ENCODE measurements at regions not wholly inside any gene's neighbourhood (a gene's known extent, or its start where the extent isn't known, plus 50 kb on each side); places are given as distances from the start of the nearest gene placed in this dataset.
"Not testable (repeated sequence)": the region's sequence is repeated elsewhere in the genome, so short reads cannot be mapped to it uniquely, and the experiment has no call there.

DNA sequence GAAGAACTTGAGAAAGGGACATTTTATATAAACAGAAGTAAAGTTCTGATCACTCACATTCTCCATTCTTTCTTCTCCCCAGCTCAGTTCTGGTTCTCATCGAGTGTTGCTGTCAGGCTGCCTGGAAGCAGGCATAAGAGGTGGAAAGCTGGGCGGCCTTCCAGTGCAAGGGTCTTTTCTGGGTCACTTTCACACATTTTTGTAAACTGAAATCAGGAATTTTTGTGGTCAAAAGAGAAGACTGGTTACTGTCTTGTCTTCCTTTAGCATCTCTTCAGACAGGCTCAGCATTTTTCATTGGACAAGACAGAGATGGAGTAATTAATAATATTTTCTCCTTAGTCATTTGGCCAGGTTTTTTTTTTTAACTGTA is 93.7 kb downstream of the CTH start:
- Histone ChIP-seq H3K23ac (ENCODE audit: insufficient read length, low read depth, low read length) (no peak overlapping the region), H3K4me1 (ENCODE audit: insufficient read depth, low read length) (no peaks in the 10 kb centered on the region), H3K18ac (ENCODE audit: insufficient read length, low read depth, low read length) (no peak overlapping the region), H3K9ac (ENCODE audit: extremely low read depth, insufficient read length, low read length) (no peak overlapping the region), H3K23me2 (ENCODE audit: insufficient read length, low read depth, low read length, poor library complexity, severe bottlenecking) (no peaks in the 10 kb centered on the region), H4K20me1 (ENCODE audit: control insufficient read depth, insufficient read depth, insufficient read length) (no peaks in the 10 kb centered on the region), H3K4me2 (ENCODE audit: insufficient read depth, insufficient read length, low read length) (no peak overlapping the region), H4K5ac (ENCODE audit: insufficient read length, low read depth, low read length) (no peak overlapping the region), H2AFZ (ENCODE audit: low read length) (no peak overlapping the region), H2BK12ac (ENCODE audit: insufficient read length, low read depth, low read length) (no peak overlapping the region), H2BK15ac (ENCODE audit: low read depth, low read length) (no peak overlapping the region), H3K27me3 (ENCODE audit: insufficient read depth, low read length) (no peaks in the 10 kb centered on the region), H3T11ph (ENCODE audit: low read length) (no peak overlapping the region), H2BK5ac (ENCODE audit: insufficient read length, low read length) (no peak overlapping the region), H3K79me2 (ENCODE audit: insufficient read depth, low read length) (no peaks in the 10 kb centered on the region), H3K27ac (ENCODE audit: insufficient read length, low read depth, low read length) (no peak overlapping the region), H2AK5ac (ENCODE audit: insufficient read length, low read length) (no peak overlapping the region), H3K79me1 (ENCODE audit: insufficient read depth, low read depth, low read length, poor library complexity, severe bottlenecking) (no peaks in the 10 kb centered on the region), H2BK20ac (ENCODE audit: low read depth, low read length, poor library complexity, severe bottlenecking) (no peak overlapping the region), H2BK120ac (ENCODE audit: low read depth, low read length, poor library complexity, severe bottlenecking) (no peak overlapping the region), H3K14ac (ENCODE audit: insufficient read depth, low read length) (no peak overlapping the region), H3K4ac (ENCODE audit: low read depth, low read length) (no peak overlapping the region), H3K9me3 (ENCODE audit: control insufficient read depth, low read depth, low read length) (no peaks in the 10 kb centered on the region), H4K8ac (replicated peaks; ENCODE audit: insufficient read length, low read depth, low read length) (no peak overlapping the region), H4K91ac (ENCODE audit: insufficient read length, low read depth, low read length) (no peak overlapping the region), H3K56ac (ENCODE audit: insufficient read length, low read depth, low read length) (no peak overlapping the region)
- Mint-ChIP-seq H3K4me3 (no peak overlapping the region), H3K4me1 (peaks cover 0 to 4% of the 10 kb centered on the region in 2 experiments; a peak in 2 of 4 replicates), H3K27me3 (ENCODE audit: low read depth) (no peaks in the 10 kb centered on the region; the same call in 1 of the 2 replicates), H3K36me3 (ENCODE audit: insufficient read depth in 1 of 3, low read depth in 3 of 3) (no peaks in the 10 kb centered on the region), H3K27ac (no peak overlapping the region), H3K9me3 (no peaks in the 10 kb centered on the region)
- TF ChIP-seq, protein P1, sequence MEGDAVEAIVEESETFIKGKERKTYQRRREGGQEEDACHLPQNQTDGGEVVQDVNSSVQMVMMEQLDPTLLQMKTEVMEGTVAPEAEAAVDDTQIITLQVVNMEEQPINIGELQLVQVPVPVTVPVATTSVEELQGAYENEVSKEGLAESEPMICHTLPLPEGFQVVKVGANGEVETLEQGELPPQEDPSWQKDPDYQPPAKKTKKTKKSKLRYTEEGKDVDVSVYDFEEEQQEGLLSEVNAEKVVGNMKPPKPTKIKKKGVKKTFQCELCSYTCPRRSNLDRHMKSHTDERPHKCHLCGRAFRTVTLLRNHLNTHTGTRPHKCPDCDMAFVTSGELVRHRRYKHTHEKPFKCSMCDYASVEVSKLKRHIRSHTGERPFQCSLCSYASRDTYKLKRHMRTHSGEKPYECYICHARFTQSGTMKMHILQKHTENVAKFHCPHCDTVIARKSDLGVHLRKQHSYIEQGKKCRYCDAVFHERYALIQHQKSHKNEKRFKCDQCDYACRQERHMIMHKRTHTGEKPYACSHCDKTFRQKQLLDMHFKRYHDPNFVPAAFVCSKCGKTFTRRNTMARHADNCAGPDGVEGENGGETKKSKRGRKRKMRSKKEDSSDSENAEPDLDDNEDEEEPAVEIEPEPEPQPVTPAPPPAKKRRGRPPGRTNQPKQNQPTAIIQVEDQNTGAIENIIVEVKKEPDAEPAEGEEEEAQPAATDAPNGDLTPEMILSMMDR (conservative IDR thresholded peaks at IDR 0.05), result no peak
- no CpG with 5 or more reads among the region's 2 CpGs for WGBS (ENCODE audit: extremely low coverage, insufficient read length, low lambda C conversion rate)
- no peak for DNase-seq

GRCh38 chr1:70507991-70508390 is 96.9 kb downstream of the CTH start:
- not testable (repeated sequence) for H3T11ph ChIP-seq (ENCODE audit: low read length); H2BK12ac ChIP-seq (ENCODE audit: insufficient read length, low read depth, low read length); H2BK5ac ChIP-seq (ENCODE audit: insufficient read length, low read length); H4K8ac ChIP-seq (replicated peaks; ENCODE audit: insufficient read length, low read depth, low read length); H2BK20ac ChIP-seq (ENCODE audit: low read depth, low read length, poor library complexity, severe bottlenecking); H3K27me3 ChIP-seq (ENCODE audit: insufficient read depth, low read length); H2BK15ac ChIP-seq (ENCODE audit: low read depth, low read length); H3K79me2 ChIP-seq (ENCODE audit: insufficient read depth, low read length); H3K4ac ChIP-seq (ENCODE audit: low read depth, low read length); H3K27ac ChIP-seq (ENCODE audit: insufficient read length, low read depth, low read length); H4K5ac ChIP-seq (ENCODE audit: insufficient read length, low read depth, low read length); H3K14ac ChIP-seq (ENCODE audit: insufficient read depth, low read length); H3K9me3 Mint-ChIP-seq; H3K4me1 Mint-ChIP-seq; H3K4me1 ChIP-seq (ENCODE audit: insufficient read depth, low read length); H3K4me2 ChIP-seq (ENCODE audit: insufficient read depth, insufficient read length, low read length); H3K9me3 ChIP-seq (ENCODE audit: control insufficient read depth, low read depth, low read length); H4K91ac ChIP-seq (ENCODE audit: insufficient read length, low read depth, low read length); H3K23me2 ChIP-seq (ENCODE audit: insufficient read length, low read depth, low read length, poor library complexity, severe bottlenecking); H2AFZ ChIP-seq (ENCODE audit: low read length); H2BK120ac ChIP-seq (ENCODE audit: low read depth, low read length, poor library complexity, severe bottlenecking); H3K4me3 Mint-ChIP-seq; H3K18ac ChIP-seq (ENCODE audit: insufficient read length, low read depth, low read length); H3K27me3 Mint-ChIP-seq (ENCODE audit: low read depth); H4K20me1 ChIP-seq (ENCODE audit: control insufficient read depth, insufficient read depth, insufficient read length); DNase-seq; H2AK5ac ChIP-seq (ENCODE audit: insufficient read length, low read length); H3K56ac ChIP-seq (ENCODE audit: insufficient read length, low read depth, low read length); H3K9ac ChIP-seq (ENCODE audit: extremely low read depth, insufficient read length, low read length); H3K27ac Mint-ChIP-seq; H3K36me3 Mint-ChIP-seq (ENCODE audit: insufficient read depth in 1 of 3, low read depth in 3 of 3); H3K23ac ChIP-seq (ENCODE audit: insufficient read length, low read depth, low read length); H3K79me1 ChIP-seq (ENCODE audit: insufficient read depth, low read depth, low read length, poor library complexity, severe bottlenecking)
- WGBS (ENCODE audit: extremely low coverage, insufficient read length, low lambda C conversion rate), result no CpG with 5 or more reads among the region's 3 CpGs

Data from H9 (cell line).